H9 (cell line): ENCODE measurements at regions not wholly inside any gene's neighbourhood (a gene's known extent, or its start where the extent isn't known, plus 50 kb on each side); places are given as distances from the start of the nearest gene placed in this dataset.

Source experiments
- DNase-seq: peaks from one replicate; pipeline ENCODE4 v3.0.0-alpha.2; 2017
- H2AFZ ChIP-seq: one replicate; pipeline ENCODE4 v1.6.1; 2013; ENCODE audit warnings: mild to moderate bottlenecking, low read length, control low read depth, moderate library complexity
- H2AK5ac ChIP-seq: 2 replicates; pipeline ENCODE4 v1.6.1; 2013; ENCODE audit warnings: low read length, control low read depth, mixed read lengths; ENCODE audit not compliant: insufficient read length
- H2BK120ac ChIP-seq: one replicate; pipeline ENCODE4 v1.6.1; 2013; ENCODE audit warnings: low read depth, mild to moderate bottlenecking, low read length, control low read depth, inconsistent platforms; ENCODE audit not compliant: poor library complexity, severe bottlenecking
- H2BK12ac ChIP-seq: 2 replicates; pipeline ENCODE4 v1.6.1; 2013; ENCODE audit warnings: low read length, control low read depth, mixed read lengths, low read depth; ENCODE audit not compliant: insufficient read length
- H2BK15ac ChIP-seq: 2 replicates; pipeline ENCODE4 v1.6.1; 2013; ENCODE audit warnings: low read depth, low read length, control low read depth
- H2BK20ac ChIP-seq: one replicate; pipeline ENCODE4 v1.6.1; 2013; ENCODE audit warnings: low read depth, mild to moderate bottlenecking, low read length, control low read depth, inconsistent platforms; ENCODE audit not compliant: poor library complexity, severe bottlenecking
- H2BK5ac ChIP-seq: 2 replicates; pipeline ENCODE4 v1.6.1; 2013; ENCODE audit warnings: low read length, control low read depth, mixed read lengths; ENCODE audit not compliant: insufficient read length
- H3K14ac ChIP-seq: 2 replicates; pipeline ENCODE4 v1.6.1; 2013; ENCODE audit warnings: low read length, control low read depth; ENCODE audit not compliant: insufficient read depth
- H3K18ac ChIP-seq: 2 replicates; pipeline ENCODE4 v1.6.1; 2013; ENCODE audit warnings: low read depth, mild to moderate bottlenecking, mixed read lengths, low read length, control low read depth; ENCODE audit not compliant: insufficient read length
- H3K23ac ChIP-seq: 2 replicates; pipeline ENCODE4 v1.6.1; 2013; ENCODE audit warnings: low read length, control low read depth, mixed read lengths, low read depth; ENCODE audit not compliant: insufficient read length
- H3K23me2 ChIP-seq: 2 replicates; pipeline ENCODE4 v1.6.1; 2013; ENCODE audit warnings: low read depth, mild to moderate bottlenecking, mixed read lengths, low read length, control low read depth; ENCODE audit not compliant: insufficient read length, poor library complexity, severe bottlenecking
- H3K27ac ChIP-seq: 2 replicates; pipeline ENCODE4 v1.5.1; 2013; ENCODE audit warnings: low read length, control low read depth, mixed read lengths, low read depth; ENCODE audit not compliant: insufficient read length
- H3K27me3 ChIP-seq: 2 replicates; pipeline ENCODE4 v1.6.1; 2013; ENCODE audit warnings: low read length, control low read depth, inconsistent platforms; ENCODE audit not compliant: insufficient read depth
- H3K4ac ChIP-seq: 2 replicates; pipeline ENCODE4 v1.6.1; 2013; ENCODE audit warnings: low read depth, mild to moderate bottlenecking, control low read depth, inconsistent platforms, low read length, moderate library complexity
- H3K4me1 ChIP-seq: 2 replicates; pipeline ENCODE4 v1.6.1; 2013; ENCODE audit warnings: low read length, control low read depth, inconsistent platforms; ENCODE audit not compliant: insufficient read depth
- H3K4me2 ChIP-seq: 2 replicates; pipeline ENCODE4 v1.6.1; 2013; ENCODE audit warnings: low read length, control low read depth, mixed read lengths; ENCODE audit not compliant: insufficient read length, insufficient read depth
- H3K56ac ChIP-seq: 2 replicates; pipeline ENCODE4 v1.6.1; 2013; ENCODE audit warnings: low read depth, mild to moderate bottlenecking, mixed read lengths, low read length, control low read depth; ENCODE audit not compliant: insufficient read length
- H3K79me1 ChIP-seq: 2 replicates; pipeline ENCODE4 v1.6.1; 2013; ENCODE audit warnings: low read depth, mild to moderate bottlenecking, moderate library complexity, low read length, control low read depth, inconsistent platforms; ENCODE audit not compliant: insufficient read depth, poor library complexity, severe bottlenecking
- H3K79me2 ChIP-seq: 2 replicates; pipeline ENCODE4 v1.6.1; 2013; ENCODE audit warnings: low read length, control low read depth, inconsistent platforms; ENCODE audit not compliant: insufficient read depth
- H3K9ac ChIP-seq: 2 replicates; pipeline ENCODE4 v1.6.1; 2013; ENCODE audit warnings: low read length, control low read depth, mixed read lengths; ENCODE audit not compliant: insufficient read length; ENCODE audit errors: extremely low read depth
- H3K9me3 ChIP-seq: one replicate; pipeline ENCODE4 v1.6.1; 2013; ENCODE audit warnings: low read depth, low read length, inconsistent platforms; ENCODE audit not compliant: control insufficient read depth
- H3T11ph ChIP-seq: one replicate; pipeline ENCODE4 v1.6.1; 2013; ENCODE audit warnings: mild to moderate bottlenecking, low read length, control low read depth, inconsistent platforms
- H4K20me1 ChIP-seq: one replicate; pipeline ENCODE4 v1.6.1; 2013; ENCODE audit not compliant: control insufficient read depth, insufficient read length, insufficient read depth
- H4K5ac ChIP-seq: 2 replicates; pipeline ENCODE4 v1.6.1; 2013; ENCODE audit warnings: low read depth, mild to moderate bottlenecking, mixed read lengths, low read length, control low read depth; ENCODE audit not compliant: insufficient read length
- H4K8ac ChIP-seq: replicated peaks from 2 replicates; pipeline ENCODE4 v1.6.1; 2013; ENCODE audit warnings: low read length, control low read depth, mixed read lengths, low read depth; ENCODE audit not compliant: insufficient read length
- H4K91ac ChIP-seq: 2 replicates; pipeline ENCODE4 v1.6.1; 2013; ENCODE audit warnings: low read depth, mild to moderate bottlenecking, moderate library complexity, mixed read lengths, low read length, control low read depth; ENCODE audit not compliant: insufficient read length
- H3K27ac Mint-ChIP-seq, 3 experiments: 2 replicates in 2 of 3; 3 replicates in 1 of 3; pipeline ENCODE4 v1.8.0; 2020 to 2021; ENCODE audit warnings: mixed read lengths in 3 of 3, mild to moderate bottlenecking in 1 of 3, moderate library complexity in 1 of 3
- H3K27me3 Mint-ChIP-seq: 2 replicates; pipeline ENCODE4 v1.8.0; 2021; ENCODE audit warnings: low read depth, mild to moderate bottlenecking, moderate library complexity, mixed read lengths
- H3K36me3 Mint-ChIP-seq, 3 experiments: 2 replicates in 2 of 3; 3 replicates in 1 of 3; pipeline ENCODE4 v1.8.0; 2020 to 2021; ENCODE audit warnings: low read depth in 3 of 3, mixed read lengths in 3 of 3; ENCODE audit not compliant: insufficient read depth in 1 of 3
- H3K4me1 Mint-ChIP-seq, 2 experiments: 2 replicates each; pipeline ENCODE4 v1.8.0; 2020; ENCODE audit warnings: mixed read lengths in 2 of 2
- H3K4me3 Mint-ChIP-seq, 2 experiments: 2 replicates in 1 of 2; 3 replicates in 1 of 2; pipeline ENCODE4 v1.8.0; 2020 to 2021; ENCODE audit warnings: mild to moderate bottlenecking in 2 of 2, mixed read lengths in 2 of 2, moderate library complexity in 1 of 2
- H3K9me3 Mint-ChIP-seq, 2 experiments: 2 replicates in 1 of 2; 3 replicates in 1 of 2; pipeline ENCODE4 v1.8.0; 2020; ENCODE audit warnings: mild to moderate bottlenecking in 2 of 2, mixed read lengths in 2 of 2, moderate library complexity in 1 of 2
- CTCF ChIP-seq: fragments of 200-600 bp; sonication (generic); conservative IDR thresholded peaks from 3 replicates; pipeline ENCODE4 v1.8.0; 2021; ENCODE audit warnings: antibody characterized with exemption, mild to moderate bottlenecking
- WGBS: extraction: QIAGEN DNeasy Blood & Tissue Kit; methylation state at CpG from one replicate; pipeline ENCODE4 v1.1.7; 2013; ENCODE audit warnings: missing lambda C conversion rate, low lambda C conversion rate, mixed read lengths; ENCODE audit not compliant: insufficient read length; ENCODE audit errors: extremely low coverage; 5-methylcytosine and 5-hydroxymethylcytosine counted together

- Mint-ChIP-seq H3K4me1 (peaks cover 5 to 7% of the 10 kb centered on the region in 2 experiments), H3K4me3 (no peak overlapping the region), H3K27ac (peak overlapping the region in 2 of 3 experiments; percentile 13 to 47; a peak in 2 of 7 replicates), H3K36me3 (no peaks in the 10 kb centered on the region), H3K27me3 (no peaks in the 10 kb centered on the region), H3K9me3 (no peaks in the 10 kb centered on the region)
- Histone ChIP-seq H3K9ac (no peak overlapping the region), H3K23ac (no peak overlapping the region), H2BK12ac (no peak overlapping the region), H3K4ac (no peak overlapping the region), H4K5ac (no peak overlapping the region), H2BK20ac (no peak overlapping the region), H3K4me1 (no peaks in the 10 kb centered on the region; the same call in 1 of the 2 replicates), H3K14ac (no peak overlapping the region), H2BK15ac (no peak overlapping the region), H3K27ac (no peak overlapping the region), H3T11ph (no peak overlapping the region), H3K79me1 (no peaks in the 10 kb centered on the region), H2BK5ac (no peak overlapping the region), H3K27me3 (no peaks in the 10 kb centered on the region), H4K91ac (no peak overlapping the region), H4K20me1 (no peaks in the 10 kb centered on the region), H2BK120ac (no peak overlapping the region), H2AK5ac (no peak overlapping the region), H3K4me2 (no peak overlapping the region), H3K9me3 (no peaks in the 10 kb centered on the region), H3K23me2 (no peaks in the 10 kb centered on the region), H3K79me2 (no peaks in the 10 kb centered on the region), H3K56ac (no peak overlapping the region), H4K8ac (no peak overlapping the region), H2AFZ (no peak overlapping the region), H3K18ac (no peak overlapping the region)
- DNase-seq, result no peak
- no CpG with 5 or more reads among the region's 5 CpGs for WGBS
- TF ChIP-seq CTCF, result no peak
These were observed 1048.2 kb upstream of the MIR17HG start for GRCh38 chr13:90299238-90299637.
